KMS-11 (cell line): ENCODE measurements at regions not wholly inside any gene's neighbourhood (a gene's known extent, or its start where the extent isn't known, plus 50 kb on each side); places are given as distances from the start of the nearest gene placed in this dataset.

Source experiments
- H2AFZ ChIP-seq: fragments of 200-600 bp; sonication (generic); 2 replicates; pipeline ENCODE4 v1.6.1; 2016; ENCODE audit warnings: antibody characterized with exemption, mixed run types, low read depth
- H3K27ac ChIP-seq: fragments of 200-600 bp; sonication (generic); 2 replicates; pipeline ENCODE4 v1.6.1; 2016; ENCODE audit warnings: mild to moderate bottlenecking, mixed run types
- H3K27me3 ChIP-seq: fragments of 200-600 bp; sonication (generic); 2 replicates; pipeline ENCODE4 v1.6.1; 2017; ENCODE audit warnings: mild to moderate bottlenecking, low read depth, mixed run types, moderate library complexity; ENCODE audit not compliant: insufficient read depth
- H3K36me3 ChIP-seq: fragments of 200-600 bp; sonication (generic); 2 replicates; pipeline ENCODE4 v1.6.1; 2017; ENCODE audit warnings: mild to moderate bottlenecking, mixed run types; ENCODE audit not compliant: insufficient read depth
- H3K4me1 ChIP-seq: fragments of 200-600 bp; sonication (generic); 2 replicates; pipeline ENCODE4 v1.6.1; 2016; ENCODE audit warnings: mild to moderate bottlenecking, low read depth, mixed run types; ENCODE audit not compliant: poor library complexity, severe bottlenecking
- H3K4me2 ChIP-seq: fragments of 200-600 bp; sonication (generic); 2 replicates; pipeline ENCODE4 v1.7.0; 2016; ENCODE audit warnings: mild to moderate bottlenecking, mixed run types
- H3K4me3 ChIP-seq: fragments of 200-600 bp; sonication (generic); IDR thresholded peaks from 2 replicates; pipeline ENCODE4 v1.6.1; 2017; ENCODE audit warnings: low read depth, low read length, mixed read lengths; ENCODE audit not compliant: insufficient read depth
- H3K79me2 ChIP-seq: fragments of 200-600 bp; sonication (generic); 2 replicates; pipeline ENCODE4 v1.6.1; 2016; ENCODE audit warnings: low read depth, mixed run types; ENCODE audit not compliant: insufficient read depth
- H3K9ac ChIP-seq: fragments of 200-600 bp; sonication (generic); 2 replicates; pipeline ENCODE4 v1.6.1; 2016; ENCODE audit warnings: mild to moderate bottlenecking, mixed run types
- H4K20me1 ChIP-seq: fragments of 200-600 bp; sonication (generic); 2 replicates; pipeline ENCODE4 v1.6.1; 2016; ENCODE audit warnings: mild to moderate bottlenecking, mixed run types; ENCODE audit not compliant: insufficient read depth
- CTCF ChIP-seq: fragments of 200-600 bp; sonication (generic); conservative IDR thresholded peaks from 2 replicates; pipeline ENCODE4 v1.6.1; 2017; ENCODE audit warnings: low read depth, mild to moderate bottlenecking, antibody characterized with exemption, low read length, moderate library complexity, mixed read lengths

- Histone ChIP-seq H4K20me1 (no peaks in the 10 kb centered on the region), H3K4me3 (no peak overlapping the region), H3K27ac (no peak overlapping the region), H3K4me2 (no peak overlapping the region), H3K27me3 (no peaks in the 10 kb centered on the region), H3K36me3 (no peaks in the 10 kb centered on the region), H3K79me2 (no peaks in the 10 kb centered on the region), H3K9ac (no peak overlapping the region), H3K4me1 (no peaks in the 10 kb centered on the region), H2AFZ (no peak overlapping the region)
- no peak; the same call in 1 of the 2 replicates for TF ChIP-seq CTCF
Measured at GRCh38 chr4:164023214-164023613, 528.7 kb downstream of the TMA16 start.

GRCh38 chr4:164027805-164028204 lies 533.3 kb downstream of the TMA16 start:
- Histone ChIP-seq H3K4me3 (no peak overlapping the region), H3K36me3 (no peaks in the 10 kb centered on the region), H3K27ac (no peak overlapping the region), H3K27me3 (no peaks in the 10 kb centered on the region), H3K79me2 (no peaks in the 10 kb centered on the region), H3K9ac (no peak overlapping the region), H3K4me1 (no peaks in the 10 kb centered on the region), H4K20me1 (no peaks in the 10 kb centered on the region), H3K4me2 (no peak overlapping the region), H2AFZ (no peak overlapping the region)
- no peak for TF ChIP-seq CTCF

- H3K9ac ChIP-seq = no peak overlapping the region
- no peaks in the 10 kb centered on the region for H4K20me1 ChIP-seq
- no peaks in the 10 kb centered on the region for H3K36me3 ChIP-seq
- H3K4me2 ChIP-seq = no peak overlapping the region
- H3K4me1 ChIP-seq = no peaks in the 10 kb centered on the region
- H3K4me3 ChIP-seq = no peak overlapping the region
- H2AFZ ChIP-seq = no peak overlapping the region
- H3K27ac ChIP-seq = no peak overlapping the region
- no peaks in the 10 kb centered on the region for H3K79me2 ChIP-seq
- H3K27me3 ChIP-seq = no peaks in the 10 kb centered on the region
- TF ChIP-seq CTCF = no peak
Measured at GRCh38 chr4:164039482-164039881, 545.0 kb downstream of the TMA16 start.

GRCh38 chr4:164056426-164057142 lies 562.1 kb downstream of the TMA16 start:
- no peaks in the 10 kb centered on the region for H3K27me3 ChIP-seq
- H3K4me3 ChIP-seq = no peak overlapping the region
- no peak overlapping the region for H2AFZ ChIP-seq
- TF ChIP-seq CTCF = no peak
- no peaks in the 10 kb centered on the region for H4K20me1 ChIP-seq
- no peak overlapping the region for H3K4me2 ChIP-seq
- H3K4me1 ChIP-seq = no peaks in the 10 kb centered on the region
- no peaks in the 10 kb centered on the region for H3K36me3 ChIP-seq
- no peak overlapping the region for H3K27ac ChIP-seq
- H3K9ac ChIP-seq = no peak overlapping the region
- H3K79me2 ChIP-seq = no peaks in the 10 kb centered on the region
